Motor neuron (in vitro differentiated cells): ENCODE measurements at regions not wholly inside any gene's neighbourhood (a gene's known extent, or its start where the extent isn't known, plus 50 kb on each side); places are given as distances from the start of the nearest gene placed in this dataset.

Experiments
- ATAC-seq, 8 experiments: fragments of 200-7000 bp; cut with Tn5 transposase; replicated peaks in 6 of 8; 2 replicates each; pipeline ENCODE4 v1.8.0; 2021; ENCODE audit warnings: mild to moderate bottlenecking in 8 of 8, moderate library complexity in 8 of 8
- H3K27ac ChIP-seq, 2 donors: fragments of 250-450 bp; sonication (Bioruptor Pico); 2 replicates each; pipeline ENCODE4 v1.9.0; 2021; ENCODE audit warnings: antibody characterized with exemption in 2 of 2, mild to moderate bottlenecking in 2 of 2, moderate library complexity in 1 of 2
- H3K4me1 ChIP-seq, 2 donors: fragments of 250-450 bp; sonication (Bioruptor Pico); replicated peaks in 1 of 2; 2 replicates each; pipeline ENCODE4 v1.6.1; 2021; ENCODE audit warnings: antibody characterized with exemption in 2 of 2, mild to moderate bottlenecking in 2 of 2, moderate library complexity in 1 of 2
- H3K4me3 ChIP-seq, 5 donors: fragments of 250-450 bp; sonication (Bioruptor Pico); 2 replicates each; pipeline ENCODE4 v1.9.0; 2021; ENCODE audit warnings: antibody characterized with exemption in 5 of 5, mild to moderate bottlenecking in 5 of 5, moderate library complexity in 4 of 5
- WGBS, 10 experiments: fragments of 450-650 bp; shearing (Covaris generic); methylation state at CpG; one replicate each; pipeline ENCODE4 v1.0.0; 2022; 5-methylcytosine and 5-hydroxymethylcytosine counted together
- in situ Hi-C, 9 experiments: fragments of 400-800 bp; cut with MboI; loops; one replicate each; pipeline ENCODE4 v1.15.0; 2021; ENCODE audit warnings: low sequenced_read_pairs in 9 of 9, low pct_unique_long_range_greater_than_20kb in 2 of 9; ENCODE audit not compliant: unreplicated experiment in 9 of 9

DNA sequence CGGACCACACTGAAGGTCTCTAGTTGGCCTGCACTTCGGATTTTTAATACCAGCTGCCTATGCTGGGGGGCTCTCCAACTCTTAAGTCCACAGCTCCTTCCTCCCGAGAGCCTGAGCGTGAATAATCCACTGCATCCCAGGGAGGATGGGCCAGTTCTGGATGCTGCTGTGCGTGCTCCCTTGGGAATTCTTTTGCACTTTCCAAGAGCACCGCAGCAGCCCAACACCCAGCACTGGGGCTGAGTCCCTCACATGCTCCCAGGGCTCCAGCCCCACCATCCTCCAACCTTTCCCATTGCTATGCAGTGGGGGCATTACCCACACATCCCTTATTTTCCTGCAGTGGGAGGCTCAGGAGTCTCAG is 136.4 kb upstream of the IQSEC1 start:
- Histone ChIP-seq H3K4me1 (peaks cover 8 to 11% of the 10 kb centered on the region in 2 donors), H3K4me3 (no peak overlapping the region), H3K27ac (peak overlapping the region in 1 of 2 donors; percentile 33)
- 33 to 80% (median 70%) methylated on average over 1 to 4 of the region's 6 CpGs; no CpG with 5 or more reads in 5 of the 10 experiments for WGBS, 10 experiments
- in situ Hi-C loops: no loop called here
- peak in 5 of 8 experiments; percentile 49 to 80 (median 78) for ATAC-seq

DNA sequence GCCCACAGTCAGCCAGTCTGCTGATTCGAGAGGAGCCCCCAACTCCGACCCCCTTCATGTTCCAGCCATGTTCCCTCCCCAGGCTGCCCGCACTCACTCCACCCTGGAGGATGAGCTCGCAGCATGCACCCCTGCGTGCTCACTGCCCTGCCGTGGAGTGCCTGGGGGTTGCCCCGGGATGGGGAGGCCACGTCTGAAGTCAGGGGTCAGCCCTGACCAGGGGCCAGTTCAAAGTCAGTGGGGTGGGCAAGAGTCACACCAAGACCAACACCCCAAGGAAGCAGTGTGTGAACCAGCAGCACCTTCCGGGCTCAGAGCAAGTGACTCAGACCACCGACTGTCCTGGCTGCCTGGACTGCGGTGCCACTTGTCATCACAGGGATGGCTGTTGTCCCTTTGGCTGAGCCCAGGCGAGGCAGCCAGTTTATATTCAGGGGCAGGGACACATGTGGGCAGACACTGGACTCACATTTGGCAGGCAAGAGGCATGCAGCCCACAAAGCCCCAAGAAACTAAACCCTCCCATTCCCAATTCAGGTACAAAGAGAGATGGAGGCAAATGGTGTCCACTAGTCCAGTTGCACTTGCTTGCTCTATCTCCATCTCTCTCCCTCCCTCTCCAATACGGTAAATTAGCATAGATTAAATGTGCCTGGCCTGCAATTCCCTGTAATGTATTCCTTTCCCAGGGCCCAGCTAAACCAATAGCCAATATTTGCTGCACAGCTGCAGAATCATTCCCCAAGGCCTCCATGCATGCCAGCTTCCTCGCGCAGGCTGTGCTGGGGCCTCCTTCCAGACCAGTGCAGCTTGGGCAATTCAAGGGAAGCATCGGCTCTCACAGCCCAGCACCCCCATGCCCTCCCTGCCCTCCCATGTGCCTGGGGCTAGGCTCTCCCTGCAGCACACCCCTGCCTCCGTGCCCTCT is 135.7 kb upstream of the IQSEC1 start:
- in situ Hi-C loops: no loop called here
- peaks cover 8 to 11% of the 10 kb centered on the region in 2 donors for H3K4me1 ChIP-seq
- peak overlapping the region in 1 of 2 donors; percentile 33 for H3K27ac ChIP-seq
- ATAC-seq: peak in 7 of 8 experiments; percentile 51 to 75 (median 59)
- H3K4me3 ChIP-seq: no peak overlapping the region
- WGBS, 10 experiments: 33 to 100% (median 66%) methylated on average over 1 to 4 of the region's 17 CpGs; no CpG with 5 or more reads in 5 of the 10 experiments

DNA sequence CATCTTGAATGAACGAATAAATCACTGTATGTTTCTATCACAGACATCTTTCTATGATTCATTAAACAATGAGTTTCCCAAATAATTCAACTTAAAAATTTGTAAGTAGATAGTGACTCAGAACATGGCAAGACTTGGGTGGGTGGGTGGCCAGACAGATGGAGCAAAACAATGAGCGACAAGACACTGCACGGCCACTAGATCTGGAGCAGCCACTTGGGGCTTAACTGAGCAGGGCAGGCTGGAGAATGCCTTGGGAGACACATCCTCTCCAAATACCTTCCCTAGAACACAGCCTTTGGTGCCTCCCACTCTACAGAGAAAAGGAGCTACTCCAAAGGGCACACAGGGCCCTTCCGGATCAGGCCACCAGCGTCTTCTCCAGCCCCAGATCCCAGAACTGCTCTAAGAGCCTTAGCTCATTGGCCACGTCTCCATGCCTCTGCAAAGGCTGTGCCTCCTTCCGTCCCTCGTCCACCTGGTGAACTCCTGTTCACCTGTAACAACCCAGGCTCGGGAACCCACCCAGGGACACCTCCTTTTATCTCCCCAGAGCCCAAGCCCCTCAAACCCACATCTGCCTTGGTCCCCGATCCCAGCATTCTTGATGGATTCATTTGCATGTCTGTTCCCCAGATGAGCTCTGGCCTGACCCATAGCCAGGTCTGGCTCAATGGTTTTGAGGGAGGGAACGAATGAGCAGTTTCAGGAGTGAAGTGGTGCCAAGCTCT is 134.9 kb upstream of the IQSEC1 start:
- Histone ChIP-seq H3K27ac (no peak overlapping the region), H3K4me3 (no peak overlapping the region), H3K4me1 (peaks cover 8 to 11% of the 10 kb centered on the region in 2 donors)
- no peak for ATAC-seq
- 80 to 100% (median 94%) methylated on average over 1 to 5 of the region's 11 CpGs; no CpG with 5 or more reads in 3 of the 10 experiments for WGBS, 10 experiments
- in situ Hi-C loops: no loop called here

DNA sequence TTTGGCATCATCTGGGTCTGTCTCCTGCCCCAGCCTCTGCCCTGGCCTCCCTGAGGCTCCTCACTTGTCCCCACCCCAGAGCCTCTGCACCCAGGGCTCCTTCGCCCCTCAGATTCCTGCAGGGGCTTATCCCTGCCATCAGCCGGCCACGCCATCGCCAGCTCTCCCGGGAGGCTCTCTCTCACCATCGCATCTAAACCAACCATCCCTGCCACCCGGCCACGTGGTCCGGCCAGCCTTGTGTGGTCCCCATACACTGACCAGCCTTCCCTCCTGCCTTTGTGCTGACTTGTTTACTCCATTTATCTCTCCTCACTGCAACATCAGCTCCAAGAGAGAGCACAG is 134.3 kb upstream of the IQSEC1 start:
- 48 to 100% (median 92%) methylated on average over 1 to 8 of the region's 9 CpGs; no CpG with 5 or more reads in 4 of the 10 experiments for WGBS, 10 experiments
- Histone ChIP-seq H3K27ac (no peak overlapping the region), H3K4me3 (no peak overlapping the region), H3K4me1 (peaks cover 8 to 11% of the 10 kb centered on the region in 2 donors)
- ATAC-seq: no peak
- in situ Hi-C loops: no loop called here

DNA sequence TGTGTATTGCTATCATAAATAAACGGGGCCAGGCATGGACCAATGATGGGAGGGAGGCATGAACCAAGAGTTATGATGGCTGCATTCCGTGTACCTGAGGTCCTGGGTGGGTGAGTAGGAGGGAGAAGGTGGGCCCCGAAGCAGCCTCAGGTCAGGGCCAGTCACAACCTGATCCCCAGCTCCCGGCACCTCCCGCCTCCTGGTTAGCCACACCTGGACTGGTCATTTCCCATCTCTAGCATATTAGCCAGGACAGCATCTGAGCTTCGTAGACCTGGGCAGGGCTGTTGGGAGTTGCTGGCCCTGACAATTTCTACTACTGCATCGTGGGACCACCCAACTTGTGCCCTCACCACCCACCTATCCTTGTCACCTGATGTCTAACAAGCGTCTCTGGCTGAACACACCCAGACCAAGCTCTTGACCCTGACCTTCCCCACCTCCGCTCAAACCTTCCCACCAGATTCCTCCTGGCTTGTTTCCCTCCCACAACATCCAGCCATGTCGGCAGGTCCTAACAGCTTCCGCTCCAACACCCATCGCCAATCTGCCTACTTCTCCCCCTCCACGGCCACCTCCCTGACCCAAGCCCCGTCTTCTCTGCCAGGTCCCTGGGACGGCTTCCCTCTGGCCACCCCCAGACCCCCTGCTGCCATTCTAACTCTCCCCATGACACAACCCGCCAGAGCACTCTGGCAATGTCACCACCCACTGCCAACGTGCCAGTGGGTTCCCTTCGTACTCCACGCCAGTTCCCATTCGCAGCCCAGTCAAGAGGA is 133.8 kb upstream of the IQSEC1 start:
- ATAC-seq: no peak
- in situ Hi-C loops: no loop called here
- Histone ChIP-seq H3K4me1 (peaks cover 8 to 11% of the 10 kb centered on the region in 2 donors), H3K4me3 (no peak overlapping the region), H3K27ac (no peak overlapping the region)
- 28 to 91% (median 80%) methylated on average over 1 to 7 of the region's 20 CpGs; no CpG with 5 or more reads in 5 of the 10 experiments for WGBS, 10 experiments

DNA sequence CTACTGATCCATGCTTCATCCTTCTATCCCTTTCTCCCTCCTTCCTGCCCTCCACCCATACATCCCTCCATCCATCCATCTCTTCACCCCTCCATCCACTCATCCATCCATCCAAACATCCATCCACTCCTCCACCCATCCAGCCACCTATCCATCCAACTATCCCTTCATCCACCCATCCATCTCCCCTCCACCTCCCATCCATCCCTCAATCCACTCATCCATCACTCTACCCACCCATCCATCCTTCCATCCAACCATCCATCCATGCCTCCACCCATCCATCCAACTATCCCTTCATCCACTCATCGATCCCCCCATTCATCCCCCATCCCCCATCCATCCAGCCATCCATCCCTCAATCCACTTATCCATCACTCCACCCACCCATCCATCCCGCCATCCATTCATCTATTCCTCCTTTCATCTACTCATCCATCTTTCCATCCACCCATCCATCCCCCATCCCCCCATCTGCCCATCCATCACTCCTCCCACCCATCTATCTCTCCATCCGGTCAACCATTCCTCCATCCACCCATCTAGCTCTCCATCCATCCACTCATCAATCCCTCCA is 132.4 kb upstream of the IQSEC1 start:
- Histone ChIP-seq H3K4me3 (no peak overlapping the region), H3K27ac (no peak overlapping the region), H3K4me1 (peaks cover 8 to 11% of the 10 kb centered on the region in 2 donors)
- in situ Hi-C loops: no loop called here
- WGBS, 10 experiments: no CpG with 5 or more reads among the region's 3 CpGs
- no peak for ATAC-seq

DNA sequence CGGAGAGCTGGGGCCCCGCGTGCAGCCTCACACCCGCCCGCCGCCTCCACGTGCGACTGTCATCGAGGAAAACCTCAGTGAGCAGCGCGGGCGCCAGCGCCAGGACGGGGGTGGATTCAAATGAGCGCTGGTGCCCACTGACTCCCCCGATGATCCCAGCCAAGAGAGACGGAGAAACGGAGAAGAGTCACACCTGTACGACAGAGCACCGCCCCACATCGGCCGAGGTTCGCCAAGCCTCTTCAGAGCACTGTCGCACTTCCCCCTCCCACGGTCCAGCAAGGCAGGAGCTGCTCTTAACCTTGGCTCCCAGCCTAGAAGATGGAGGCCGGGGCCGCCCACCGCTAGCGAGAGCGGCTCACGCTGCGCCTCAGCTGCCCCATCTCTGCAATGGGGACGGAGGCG is 130.9 kb upstream of the IQSEC1 start:
- H3K4me3 ChIP-seq: no peak overlapping the region
- ATAC-seq: no peak
- 0 to 75% (median 57%) methylated on average over 2 to 9 of the region's 34 CpGs; no CpG with 5 or more reads in 4 of the 10 experiments for WGBS, 10 experiments
- H3K27ac ChIP-seq: no peak overlapping the region
- peaks cover 0 to 5% of the 10 kb centered on the region in 2 donors for H3K4me1 ChIP-seq
- in situ Hi-C loops: no loop called here

DNA sequence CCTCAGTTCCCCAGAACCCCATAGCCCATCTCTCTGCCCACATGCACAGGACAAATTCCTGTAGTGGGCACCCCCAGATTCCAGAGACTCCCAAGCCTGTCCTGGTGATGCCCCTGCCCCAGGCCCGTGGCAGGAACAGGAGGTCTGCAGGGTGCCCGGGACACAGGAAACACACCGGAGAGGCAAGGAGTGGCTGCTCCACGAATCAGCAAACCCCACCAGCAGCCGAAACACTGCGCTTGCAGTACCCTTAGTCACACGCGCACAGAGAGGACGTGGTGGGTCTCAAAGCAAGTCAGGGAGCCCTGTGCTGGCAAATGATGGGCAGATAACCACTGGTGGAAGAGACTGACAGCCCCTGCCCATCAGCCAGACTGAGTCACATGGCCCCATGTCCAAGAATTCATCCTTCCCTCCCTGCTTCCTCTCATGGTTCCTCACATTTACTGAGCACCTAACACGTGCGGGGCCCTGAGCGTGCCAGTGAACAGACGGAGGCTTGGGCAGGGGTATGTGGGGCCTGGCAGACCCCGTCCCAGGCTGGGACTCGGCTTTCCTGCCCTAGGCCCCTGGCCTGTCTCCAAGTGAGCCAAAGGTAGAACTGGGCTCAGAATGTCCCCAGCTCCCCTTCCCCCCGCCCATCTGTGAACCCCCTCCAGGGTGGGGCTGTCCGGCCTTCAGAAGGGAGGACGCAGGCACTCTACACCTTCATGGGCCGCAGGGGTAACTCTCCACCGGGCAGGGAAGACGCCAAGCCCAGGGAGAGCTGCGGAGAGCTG is 130.4 kb upstream of the IQSEC1 start:
- in situ Hi-C loops: no loop called here
- Histone ChIP-seq H3K27ac (no peak overlapping the region), H3K4me1 (no peaks in the 10 kb centered on the region), H3K4me3 (no peak overlapping the region)
- 33 to 84% (median 83%) methylated on average over 1 to 7 of the region's 22 CpGs; no CpG with 5 or more reads in 7 of the 10 experiments for WGBS, 10 experiments
- no peak for ATAC-seq

DNA sequence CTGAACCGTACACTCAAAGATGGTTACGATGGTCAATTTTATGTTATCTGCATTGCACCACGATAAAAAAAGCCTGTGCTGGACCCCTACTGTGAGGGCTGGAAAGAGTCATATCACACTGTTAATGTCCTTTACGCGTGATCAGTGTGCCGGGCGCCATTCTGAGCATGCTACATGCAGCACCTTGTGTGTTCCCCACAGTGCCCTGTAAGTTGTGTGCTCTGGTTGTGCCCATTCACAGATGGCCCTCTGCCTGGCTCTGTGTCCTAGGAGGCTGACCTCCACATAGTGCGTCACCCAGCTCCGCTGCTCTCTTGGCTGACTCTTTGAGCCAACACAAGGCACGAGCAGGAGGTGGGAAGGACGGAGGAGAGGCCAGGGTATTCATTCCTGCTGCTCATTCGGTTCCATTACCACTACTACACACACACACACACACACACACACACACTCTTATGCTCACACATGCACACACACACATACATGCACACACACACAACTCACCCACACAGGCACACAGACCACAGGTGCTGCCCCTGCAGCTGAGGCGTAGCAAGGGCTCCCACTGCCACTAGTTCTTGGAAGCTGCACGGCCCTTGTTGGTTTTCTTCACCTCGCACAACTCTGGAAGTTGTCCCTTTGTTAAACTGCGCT is 129.6 kb upstream of the IQSEC1 start:
- in situ Hi-C loops: no loop called here
- no peak for ATAC-seq
- WGBS, 10 experiments: 71 to 88% (median 80%) methylated on average over 1 to 11 of the region's 16 CpGs; no CpG with 5 or more reads in 2 of the 10 experiments
- H3K4me1 ChIP-seq: no peaks in the 10 kb centered on the region
- H3K27ac ChIP-seq: no peak overlapping the region
- H3K4me3 ChIP-seq: no peak overlapping the region

DNA sequence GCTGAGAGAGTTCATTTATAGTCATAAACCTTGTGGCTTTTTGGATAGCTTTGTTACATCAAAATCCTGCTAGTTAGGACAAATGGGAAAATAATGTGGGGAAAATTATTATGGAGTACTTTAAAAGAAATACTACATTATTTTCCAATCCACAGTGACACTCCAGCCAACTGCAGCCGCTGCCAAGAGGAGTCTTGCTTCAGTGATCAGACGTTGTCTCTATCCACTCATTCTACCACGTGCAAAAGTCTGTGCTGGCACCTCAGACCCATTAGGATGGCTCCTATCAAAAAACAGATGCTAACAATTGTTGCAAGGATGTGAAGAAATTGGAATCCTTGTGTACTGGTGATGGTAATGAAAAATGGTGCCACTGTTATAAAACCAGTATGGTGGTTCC is 128.6 kb upstream of the IQSEC1 start:
- no peak overlapping the region for H3K4me3 ChIP-seq
- in situ Hi-C loops: no loop called here
- no peak for ATAC-seq
- WGBS, 10 experiments: 17 to 94% (median 80%) methylated on average over 1 to 3 of the region's 3 CpGs; no CpG with 5 or more reads in 3 of the 10 experiments
- no peak overlapping the region for H3K27ac ChIP-seq
- peaks cover 0 to 2% of the 10 kb centered on the region in 2 donors for H3K4me1 ChIP-seq

DNA sequence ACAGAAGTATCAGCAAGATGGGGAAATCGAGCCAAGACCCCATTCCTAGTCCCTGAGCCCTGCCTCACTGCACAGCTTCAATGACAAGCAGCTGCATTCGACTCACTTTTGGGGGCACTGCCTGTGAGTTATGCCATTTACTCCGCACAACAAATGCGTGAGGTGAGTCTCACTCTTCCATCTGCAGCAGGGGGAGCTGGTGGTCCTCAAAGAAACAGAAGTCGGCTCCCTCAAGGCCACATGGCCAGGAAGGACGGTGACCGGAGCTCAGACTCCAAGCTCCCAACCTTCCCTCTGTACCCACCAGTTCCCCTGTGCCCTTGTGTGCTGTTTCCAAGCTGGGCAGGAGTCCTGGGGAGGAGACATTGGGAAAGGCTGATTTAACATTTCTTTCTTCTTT is 127.7 kb upstream of the IQSEC1 start:
- ATAC-seq: peak in 3 of 8 experiments; percentile 20 to 49 (median 24)
- Histone ChIP-seq H3K4me1 (peaks cover 3 to 9% of the 10 kb centered on the region in 2 donors), H3K27ac (no peak overlapping the region), H3K4me3 (no peak overlapping the region)
- 20 to 100% (median 48%) methylated on average over 1 to 5 of the region's 7 CpGs; no CpG with 5 or more reads in 2 of the 10 experiments for WGBS, 10 experiments
- in situ Hi-C loops: no loop called here
